ENCODE measurements at regions not wholly inside any gene's neighbourhood (a gene's known extent, or its start where the extent isn't known, plus 50 kb on each side); places are given as distances from the start of the nearest gene placed in this dataset.

DNA sequence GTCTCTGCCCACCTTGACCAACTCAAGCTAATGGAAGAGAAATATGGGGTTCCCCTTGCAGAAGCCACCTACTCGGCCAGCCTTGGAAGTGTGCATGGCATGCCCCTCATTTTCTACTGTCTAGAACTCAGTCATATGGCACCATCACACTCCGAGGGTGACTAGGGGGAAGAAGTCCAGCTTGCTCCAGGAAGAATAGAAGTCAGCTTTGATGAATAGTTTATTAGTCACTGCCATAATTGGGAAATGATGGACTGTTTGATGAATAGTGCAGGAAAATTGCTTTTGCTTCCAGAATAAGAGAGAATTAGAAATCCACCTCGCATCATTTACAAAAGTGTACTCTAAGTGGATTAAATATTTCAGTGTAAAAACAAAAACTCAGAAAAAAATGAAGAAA lies 1030.6 kb downstream of the VRK1 start:
- TF ChIP-seq EZH2 (IDR thresholded peaks at IDR 0.05; ENCODE audit: insufficient read depth, poor library complexity, severe bottlenecking) (no peak), EZH2phosphoT487 (IDR thresholded peaks at IDR 0.05; ENCODE audit: insufficient read depth, low read depth) (no peak)

Data from GM23248 (cell line).